H1 (cell line): ENCODE measurements at regions not wholly inside any gene's neighbourhood (a gene's known extent, or its start where the extent isn't known, plus 50 kb on each side); places are given as distances from the start of the nearest gene placed in this dataset.

Source experiments
- SP4 ChIP-seq: IDR thresholded peaks from 2 replicates; pipeline ENCODE4 v1.6.1; 2012; ENCODE audit warnings: low read length, inconsistent platforms

DNA sequence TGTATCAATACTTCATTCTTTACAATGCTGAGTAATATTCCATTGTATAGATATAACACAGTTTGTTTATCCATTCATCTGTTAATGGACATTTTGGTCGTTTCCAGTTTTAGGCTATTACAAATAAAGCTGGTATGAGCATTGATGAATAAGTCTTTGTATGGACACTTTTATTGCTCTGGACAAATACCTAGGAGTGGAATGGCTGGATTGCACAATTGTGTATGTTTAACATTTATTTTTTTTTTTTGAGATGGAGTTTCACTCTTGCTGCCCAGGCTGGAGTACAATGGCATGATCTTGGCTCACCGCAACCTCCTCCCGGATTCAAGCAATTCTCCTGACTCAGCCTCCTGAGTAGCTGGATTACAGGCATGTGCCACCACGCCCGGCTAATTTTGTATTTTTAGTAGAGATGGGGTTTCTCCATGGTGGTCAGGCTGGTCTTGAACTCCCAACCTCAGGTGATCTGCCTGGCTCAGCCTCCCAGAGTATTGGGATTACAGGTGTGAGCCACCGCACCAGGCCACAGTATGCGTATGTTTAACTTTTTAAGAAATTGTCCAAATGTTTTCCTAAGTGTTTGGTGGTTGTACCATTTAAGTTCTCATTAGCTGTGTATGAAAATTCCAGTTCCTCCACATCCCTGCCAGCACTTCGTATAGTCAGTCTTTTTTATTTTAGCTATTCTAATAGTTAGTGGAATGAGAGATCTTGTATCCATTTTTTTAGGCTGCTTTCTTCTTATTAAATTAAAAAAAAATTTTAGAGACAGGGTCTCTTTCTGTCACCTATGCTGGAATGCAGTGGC lies 194.9 kb upstream of the HAAO start (continued):
- TF ChIP-seq SP4: no peak
